EH (cell line): ENCODE measurements at regions not wholly inside any gene's neighbourhood (a gene's known extent, or its start where the extent isn't known, plus 50 kb on each side); places are given as distances from the start of the nearest gene placed in this dataset.

ENCODE experiments used
- DNase-seq: peaks from one replicate; pipeline ENCODE4 v3.0.0-alpha.2; 2015; ENCODE audit warnings: low read depth

GRCh38 chr21:40901691-40902090 lies 54.7 kb upstream of the DSCAM start:
- DNase-seq, result no peak

- no peak for DNase-seq
These were observed 55.3 kb upstream of the DSCAM start for GRCh38 chr21:40902299-40902698.

GRCh38 chr21:40902993-40903392 lies 56.0 kb upstream of the DSCAM start:
- DNase-seq, result no peak

- DNase-seq, result no peak
These were observed 58.3 kb upstream of the DSCAM start for GRCh38 chr21:40905251-40905650.

GRCh38 chr21:40912375-40912774 lies 65.4 kb upstream of the DSCAM start:
- DNase-seq, result no peak

GRCh38 chr21:40915114-40915513 lies 68.2 kb upstream of the DSCAM start:
- DNase-seq, result no peak

- no peak for DNase-seq
These were observed 76.4 kb upstream of the DSCAM start for GRCh38 chr21:40923407-40923806.

- DNase-seq, result no peak
These were observed 76.9 kb upstream of the DSCAM start for GRCh38 chr21:40923901-40924300.

- DNase-seq, result no peak
These were observed 77.7 kb upstream of the DSCAM start for GRCh38 chr21:40924641-40925040.

- DNase-seq, result no peak
These were observed 79.3 kb upstream of the DSCAM start for GRCh38 chr21:40926238-40926637.

- DNase-seq, result no peak
These were observed 82.9 kb upstream of the DSCAM start for GRCh38 chr21:40929833-40930232.

GRCh38 chr21:40931197-40931596 lies 84.2 kb upstream of the DSCAM start:
- no peak for DNase-seq

- DNase-seq, result no peak
These were observed 89.2 kb upstream of the DSCAM start for GRCh38 chr21:40936178-40936577.

- DNase-seq, result no peak
These were observed 89.9 kb upstream of the DSCAM start for GRCh38 chr21:40936771-40937261.

GRCh38 chr21:40938078-40938477 lies 91.1 kb upstream of the DSCAM start:
- no peak for DNase-seq

GRCh38 chr21:40938611-40939010 lies 91.7 kb upstream of the DSCAM start:
- no peak for DNase-seq

GRCh38 chr21:40947713-40948112 lies 100.8 kb upstream of the DSCAM start:
- no peak for DNase-seq

- no peak for DNase-seq
These were observed 104.0 kb upstream of the DSCAM start for GRCh38 chr21:40950970-40951369.

GRCh38 chr21:40952551-40953323 lies 105.8 kb upstream of the DSCAM start:
- DNase-seq, result no peak

GRCh38 chr21:40964691-40965090 lies 117.7 kb upstream of the DSCAM start:
- DNase-seq, result peak; percentile 54

- no peak for DNase-seq
These were observed 120.8 kb upstream of the DSCAM start for GRCh38 chr21:40967771-40968170.

GRCh38 chr21:40972151-40972550 lies 125.2 kb upstream of the DSCAM start:
- no peak for DNase-seq

- no peak for DNase-seq
These were observed 129.5 kb upstream of the DSCAM start for GRCh38 chr21:40976198-40977109.
